SK-N-SH treated with all-trans-retinoic acid at 6 μM for 48 hours (cell line): ENCODE measurements at regions not wholly inside any gene's neighbourhood (a gene's known extent, or its start where the extent isn't known, plus 50 kb on each side); places are given as distances from the start of the nearest gene placed in this dataset.

Source experiments
- ATAC-seq: fragments of 200-7000 bp; cut with Tn5 transposase; 3 replicates; pipeline ENCODE4 v1.9.1; 2020; ENCODE audit warnings: mild to moderate bottlenecking, moderate library complexity
- ARNTL ChIP-seq: fragments of 450-650 bp; formaldehyde crosslinking; IDR thresholded peaks from 2 replicates; pipeline ENCODE4 v1.5.0; 2020; ENCODE audit warnings: low read depth, mild to moderate bottlenecking, moderate library complexity, borderline replicate concordance
- BACH2 ChIP-seq: fragments of 250-450 bp; sonication (Bioruptor Pico); IDR thresholded peaks from 2 replicates; pipeline ENCODE4 v1.9.0; 2021; ENCODE audit warnings: mild to moderate bottlenecking, borderline replicate concordance
- CREB5 ChIP-seq: fragments of 250-450 bp; sonication (Bioruptor Pico); IDR thresholded peaks from 2 replicates; pipeline ENCODE4 v1.5.1; 2020; ENCODE audit warnings: low read depth, mild to moderate bottlenecking, moderate library complexity
- CSDC2 ChIP-seq: fragments of 250-450 bp; sonication (Bioruptor Pico); IDR thresholded peaks from 2 replicates; pipeline ENCODE4 v1.5.0; 2020; ENCODE audit warnings: mild to moderate bottlenecking, moderate library complexity
- CSRNP3 ChIP-seq: fragments of 250-450 bp; sonication (Bioruptor Pico); IDR thresholded peaks from 2 replicates; pipeline ENCODE4 v1.5.1; 2021; ENCODE audit warnings: mild to moderate bottlenecking, moderate library complexity
- ESRRG ChIP-seq: fragments of 250-450 bp; sonication (Bioruptor Pico); IDR thresholded peaks from 2 replicates; pipeline ENCODE4 v1.6.1; 2021; ENCODE audit warnings: mild to moderate bottlenecking
- GLIS3 ChIP-seq: fragments of 250-450 bp; sonication (Bioruptor Pico); IDR thresholded peaks from 2 replicates; pipeline ENCODE4 v1.5.0; 2020; ENCODE audit warnings: mild to moderate bottlenecking, moderate library complexity
- ISL1 ChIP-seq: fragments of 250-450 bp; sonication (Bioruptor Pico); IDR thresholded peaks from 2 replicates; pipeline ENCODE4 v2.1.2; 2022; ENCODE audit warnings: mild to moderate bottlenecking, moderate library complexity
- OSR1 ChIP-seq: fragments of 250-450 bp; sonication (Bioruptor Pico); IDR thresholded peaks from 2 replicates; pipeline ENCODE4 v1.8.0; 2022; ENCODE audit warnings: moderate library complexity, mild to moderate bottlenecking, inconsistent platforms
- PPARA ChIP-seq: fragments of 250-450 bp; sonication (Bioruptor Pico); IDR thresholded peaks from 2 replicates; pipeline ENCODE4 v1.5.0; 2020; ENCODE audit warnings: mild to moderate bottlenecking, borderline replicate concordance
- RARB ChIP-seq: fragments of 250-450 bp; sonication (Bioruptor Pico); IDR thresholded peaks from 2 replicates; pipeline ENCODE4 v1.8.0; 2021; ENCODE audit warnings: mild to moderate bottlenecking, moderate library complexity
- SNAI2 ChIP-seq: fragments of 250-450 bp; sonication (Bioruptor Pico); IDR thresholded peaks from 2 replicates; pipeline ENCODE4 v1.5.0; 2020; ENCODE audit warnings: mild to moderate bottlenecking, moderate library complexity
- TOX ChIP-seq: fragments of 250-450 bp; sonication (Bioruptor Pico); IDR thresholded peaks from 2 replicates; pipeline ENCODE4 v1.8.0; 2021; ENCODE audit warnings: mild to moderate bottlenecking, moderate library complexity, borderline replicate concordance
- ZC3H10 ChIP-seq: fragments of 250-450 bp; sonication (Bioruptor Pico); IDR thresholded peaks from 2 replicates; pipeline ENCODE4 v1.5.1; 2021; ENCODE audit warnings: mild to moderate bottlenecking, moderate library complexity
- ZFP3 ChIP-seq: fragments of 250-450 bp; sonication (Bioruptor Pico); IDR thresholded peaks from 2 replicates; pipeline ENCODE4 v1.5.0; 2020; ENCODE audit warnings: mild to moderate bottlenecking, moderate library complexity
- ZFP30 ChIP-seq: fragments of 450-650 bp; formaldehyde crosslinking; IDR thresholded peaks from 2 replicates; pipeline ENCODE4 v1.5.0; 2022; ENCODE audit warnings: mild to moderate bottlenecking, moderate library complexity
- ZNF565 ChIP-seq: fragments of 450-650 bp; formaldehyde crosslinking; conservative IDR thresholded peaks from 2 replicates; pipeline ENCODE4 v1.5.0; 2020; ENCODE audit warnings: low read depth, mild to moderate bottlenecking, moderate library complexity
- ZNF70 ChIP-seq: fragments of 450-650 bp; formaldehyde crosslinking; IDR thresholded peaks from 2 replicates; pipeline ENCODE4 v1.5.0; 2020; ENCODE audit warnings: mild to moderate bottlenecking, moderate library complexity
- TF ChIP-seq, protein P1 (sequence below): fragments of 250-450 bp; sonication (Bioruptor Pico); IDR thresholded peaks from 2 replicates; pipeline ENCODE4 v1.8.0; 2020; ENCODE audit warnings: mild to moderate bottlenecking, moderate library complexity, borderline replicate concordance

DNA sequence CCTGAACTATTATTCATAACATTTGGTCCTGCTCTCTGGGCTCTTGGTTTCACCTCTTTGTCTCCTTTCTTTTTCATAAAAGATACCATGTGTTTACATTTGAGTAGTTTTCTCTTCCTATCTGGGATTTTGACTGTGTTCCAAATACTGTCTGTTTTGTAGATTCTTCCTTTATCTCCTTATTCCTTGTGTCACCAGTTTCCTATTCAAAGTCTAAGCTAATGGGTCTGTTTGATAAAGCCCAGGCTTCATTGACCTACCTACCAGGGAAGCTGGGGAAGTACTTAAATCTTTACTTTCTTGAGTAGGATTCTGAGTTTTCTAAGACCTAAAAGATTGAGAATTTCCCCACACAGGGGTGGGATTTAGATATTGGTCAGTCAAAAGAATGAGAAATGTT is 409.5 kb downstream of the RAPGEF2 start:
- TF ChIP-seq ISL1 (CRISPR knock-in tag), result peak; percentile 45
- no peak for TF ChIP-seq CREB5
- ATAC-seq, result no peak

DNA sequence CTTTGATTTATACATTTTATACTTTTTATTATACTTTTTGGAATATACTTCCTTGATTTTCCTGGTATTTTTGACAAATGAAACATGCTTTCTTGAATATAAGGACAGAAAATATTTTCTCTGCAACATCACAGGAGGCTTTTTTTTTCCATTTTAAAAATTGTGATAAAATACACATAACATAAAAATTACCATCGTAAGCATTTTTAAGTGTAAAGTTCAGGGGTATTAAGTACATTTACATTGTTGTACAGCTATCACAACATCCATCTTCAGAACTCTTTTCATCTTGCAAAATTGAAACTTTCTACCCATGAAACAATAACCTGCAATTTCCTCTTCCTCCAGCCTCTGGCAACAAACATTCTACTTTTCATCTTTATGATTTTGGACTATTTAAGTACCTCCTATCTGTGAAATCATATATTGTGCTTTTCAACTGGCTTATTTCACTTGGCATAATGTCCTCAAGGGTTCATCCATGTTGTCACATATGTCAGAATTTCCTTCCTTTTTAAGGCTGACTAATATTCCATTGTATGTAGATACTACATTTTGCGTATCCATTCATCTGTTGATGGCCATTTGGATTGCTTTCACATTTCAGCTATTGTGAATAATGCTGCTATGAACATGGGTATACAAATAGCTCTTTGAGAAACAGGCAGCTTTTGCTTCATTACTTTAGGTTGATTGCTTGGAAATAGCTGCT is 412.6 kb downstream of the RAPGEF2 start:
- ATAC-seq, result no peak
- TF ChIP-seq OSR1 (CRISPR knock-in tag) (no peak), TOX (CRISPR knock-in tag) (no peak), CSRNP3 (CRISPR knock-in tag) (no peak), RARB (no peak), GLIS3 (CRISPR knock-in tag) (no peak), BACH2 (CRISPR knock-in tag) (no peak), PPARA (CRISPR knock-in tag) (no peak), ZFP3 (CRISPR knock-in tag) (no peak), ARNTL (CRISPR knock-in tag) (no peak), SNAI2 (CRISPR knock-in tag) (no peak), ESRRG (CRISPR knock-in tag) (no peak), CSDC2 (CRISPR knock-in tag) (no peak), ISL1 (CRISPR knock-in tag) (no peak), ZNF565 (no peak)
- TF ChIP-seq, protein P1, sequence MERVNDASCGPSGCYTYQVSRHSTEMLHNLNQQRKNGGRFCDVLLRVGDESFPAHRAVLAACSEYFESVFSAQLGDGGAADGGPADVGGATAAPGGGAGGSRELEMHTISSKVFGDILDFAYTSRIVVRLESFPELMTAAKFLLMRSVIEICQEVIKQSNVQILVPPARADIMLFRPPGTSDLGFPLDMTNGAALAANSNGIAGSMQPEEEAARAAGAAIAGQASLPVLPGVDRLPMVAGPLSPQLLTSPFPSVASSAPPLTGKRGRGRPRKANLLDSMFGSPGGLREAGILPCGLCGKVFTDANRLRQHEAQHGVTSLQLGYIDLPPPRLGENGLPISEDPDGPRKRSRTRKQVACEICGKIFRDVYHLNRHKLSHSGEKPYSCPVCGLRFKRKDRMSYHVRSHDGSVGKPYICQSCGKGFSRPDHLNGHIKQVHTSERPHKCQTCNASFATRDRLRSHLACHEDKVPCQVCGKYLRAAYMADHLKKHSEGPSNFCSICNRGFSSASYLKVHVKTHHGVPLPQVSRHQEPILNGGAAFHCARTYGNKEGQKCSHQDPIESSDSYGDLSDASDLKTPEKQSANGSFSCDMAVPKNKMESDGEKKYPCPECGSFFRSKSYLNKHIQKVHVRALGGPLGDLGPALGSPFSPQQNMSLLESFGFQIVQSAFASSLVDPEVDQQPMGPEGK (CRISPR knock-in tag), result no peak

DNA sequence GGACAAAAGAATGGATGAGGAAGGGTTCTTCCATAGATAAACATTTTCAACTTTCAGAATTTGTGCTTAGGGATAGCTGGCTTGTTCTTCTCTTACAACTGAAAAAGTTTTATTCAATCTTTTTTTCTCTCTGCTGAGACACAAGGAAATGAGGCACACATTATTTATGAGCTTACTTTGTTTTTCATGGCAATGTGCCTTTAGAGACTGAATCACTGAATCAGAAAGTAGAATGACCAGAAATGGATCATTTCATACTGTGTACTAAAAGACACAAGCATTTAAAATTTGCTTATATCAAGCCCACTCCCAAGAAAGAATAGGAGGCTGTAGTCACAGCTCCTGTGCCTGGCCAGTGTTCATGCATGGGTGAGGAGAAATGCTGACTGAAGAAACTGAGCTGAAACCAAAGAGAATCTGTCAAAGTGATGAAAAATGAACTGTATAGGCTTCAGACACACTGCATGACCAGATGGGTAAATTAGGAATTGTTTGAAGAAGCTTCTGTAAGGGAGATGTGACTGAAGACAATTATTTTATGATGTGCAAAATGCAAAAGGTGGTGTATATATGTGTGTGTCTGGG is 413.8 kb downstream of the RAPGEF2 start:
- TF ChIP-seq ZNF565 (no peak), OSR1 (CRISPR knock-in tag) (no peak), ZFP30 (CRISPR knock-in tag) (peak; percentile 63), BACH2 (CRISPR knock-in tag) (no peak), CSRNP3 (CRISPR knock-in tag) (no peak), ISL1 (CRISPR knock-in tag) (peak; percentile 29; the same call in 1 of the 2 replicates), ZFP3 (CRISPR knock-in tag) (no peak), CSDC2 (CRISPR knock-in tag) (no peak), PPARA (CRISPR knock-in tag) (no peak), CREB5 (no peak), ARNTL (CRISPR knock-in tag) (no peak), ZC3H10 (CRISPR knock-in tag) (no peak), ZNF70 (CRISPR knock-in tag) (no peak)
- TF ChIP-seq, protein P1 (CRISPR knock-in tag), result no peak
- ATAC-seq, result no peak
